AG04449 (cell line): ENCODE measurements at regions not wholly inside any gene's neighbourhood (a gene's known extent, or its start where the extent isn't known, plus 50 kb on each side); places are given as distances from the start of the nearest gene placed in this dataset.

Experiments
- CTCF ChIA-PET: fragments of 350-600 bp; formaldehyde crosslinking; extraction: SDS; loops from one replicate; lab custom pipeline; 2021; ENCODE audit warnings: antibody characterized with exemption; lab: Yijun Ruan, JAX
- POLR2A ChIA-PET: fragments of 400-600, 350-600 bp; formaldehyde crosslinking; extraction: SDS; loops from one replicate; lab custom pipeline; 2020; ENCODE audit warnings: antibody characterized with exemption, inconsistent platforms; lab: Yijun Ruan, JAX
- DNase-seq: peaks from one replicate; pipeline ENCODE4 v3.0.0-alpha.2; 2010; ENCODE audit warnings: low read depth, low spot score
- H3K4me3 ChIP-seq: 2 replicates; pipeline ENCODE4 v1.5.1; 2011; ENCODE audit warnings: low read depth, mild to moderate bottlenecking, control low read depth, low read length
- TF ChIP-seq, protein P1 (sequence below): IDR thresholded peaks from one replicate; pipeline ENCODE4 v1.5.1; 2011; ENCODE audit warnings: mild to moderate bottlenecking, moderate library complexity, low read length, control low read depth, inconsistent platforms; ENCODE audit not compliant: insufficient read depth; ENCODE audit errors: missing control alignments

DNA sequence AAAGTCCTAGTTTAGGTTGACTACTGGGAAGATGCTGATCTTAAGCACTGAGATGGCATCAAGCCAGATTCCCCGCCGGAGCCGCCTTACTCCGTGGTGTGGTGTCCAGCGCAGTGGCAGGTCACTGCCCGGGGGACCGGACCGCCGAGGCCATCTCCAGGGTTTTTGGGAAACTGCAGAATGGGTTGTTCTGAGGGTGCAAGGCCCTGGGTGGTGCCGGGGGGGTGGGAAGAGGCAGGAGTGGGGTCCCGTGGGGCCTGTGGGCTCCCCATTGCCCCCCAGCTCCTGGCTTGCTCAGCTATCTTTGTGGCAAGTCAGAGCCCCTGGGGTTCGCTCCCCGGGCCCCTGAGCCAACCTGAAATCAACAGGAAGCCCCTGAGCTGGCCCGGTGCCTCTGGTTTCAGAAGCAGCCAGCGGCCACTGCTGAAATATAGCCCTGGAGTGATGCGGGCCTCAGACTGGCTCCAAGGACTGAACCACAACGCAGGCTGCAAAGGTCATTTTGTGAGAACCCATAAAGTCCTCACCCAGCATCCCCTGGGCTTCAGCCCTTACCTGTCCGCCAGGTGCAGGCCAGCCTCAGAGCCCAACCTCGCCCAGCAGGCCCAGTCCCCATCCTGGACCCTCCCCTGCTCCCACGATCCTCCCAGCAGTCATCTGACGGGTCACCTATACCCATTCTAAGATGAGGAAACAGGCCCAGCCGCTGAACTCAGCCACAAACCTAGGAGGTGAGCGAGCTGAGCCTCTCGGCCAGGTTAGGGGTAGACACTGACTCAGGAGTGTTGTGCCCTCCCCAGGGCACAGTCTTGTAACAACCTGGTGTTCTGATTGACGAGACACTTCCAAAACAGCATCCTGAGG lies 102.7 kb downstream of the PDGFA start:
- ChIA-PET POLR2A (no interaction called here), CTCF (interaction anchor here (0.9 kb wide), 1 partner anchor 18 kb away, joined by 3 read pairs; no protein-coding TSS in a partner anchor)
- no peak overlapping the region for H3K4me3 ChIP-seq
- TF ChIP-seq, protein P1, sequence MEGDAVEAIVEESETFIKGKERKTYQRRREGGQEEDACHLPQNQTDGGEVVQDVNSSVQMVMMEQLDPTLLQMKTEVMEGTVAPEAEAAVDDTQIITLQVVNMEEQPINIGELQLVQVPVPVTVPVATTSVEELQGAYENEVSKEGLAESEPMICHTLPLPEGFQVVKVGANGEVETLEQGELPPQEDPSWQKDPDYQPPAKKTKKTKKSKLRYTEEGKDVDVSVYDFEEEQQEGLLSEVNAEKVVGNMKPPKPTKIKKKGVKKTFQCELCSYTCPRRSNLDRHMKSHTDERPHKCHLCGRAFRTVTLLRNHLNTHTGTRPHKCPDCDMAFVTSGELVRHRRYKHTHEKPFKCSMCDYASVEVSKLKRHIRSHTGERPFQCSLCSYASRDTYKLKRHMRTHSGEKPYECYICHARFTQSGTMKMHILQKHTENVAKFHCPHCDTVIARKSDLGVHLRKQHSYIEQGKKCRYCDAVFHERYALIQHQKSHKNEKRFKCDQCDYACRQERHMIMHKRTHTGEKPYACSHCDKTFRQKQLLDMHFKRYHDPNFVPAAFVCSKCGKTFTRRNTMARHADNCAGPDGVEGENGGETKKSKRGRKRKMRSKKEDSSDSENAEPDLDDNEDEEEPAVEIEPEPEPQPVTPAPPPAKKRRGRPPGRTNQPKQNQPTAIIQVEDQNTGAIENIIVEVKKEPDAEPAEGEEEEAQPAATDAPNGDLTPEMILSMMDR: no peak
- DNase-seq: no peak

DNA sequence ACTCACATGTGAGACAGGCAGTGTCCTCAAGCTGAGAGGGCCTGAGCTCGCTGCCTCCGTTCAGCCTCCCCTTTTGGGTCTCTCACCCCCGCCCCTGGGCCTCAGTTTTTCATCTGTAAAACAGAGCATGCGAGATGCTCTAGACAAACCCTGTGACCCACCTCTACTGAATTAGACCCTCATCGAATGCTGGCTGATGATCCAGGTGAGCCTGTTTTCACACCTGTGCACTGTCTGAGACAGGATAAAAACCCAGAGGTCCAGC lies 102.1 kb downstream of the PDGFA start:
- ChIA-PET CTCF (interaction anchor here (0.9 kb wide), 1 partner anchor 18 kb away, joined by 3 read pairs; no protein-coding TSS in a partner anchor), POLR2A (no interaction called here)
- no peak for DNase-seq
- TF ChIP-seq, protein P1: no peak
- no peak overlapping the region for H3K4me3 ChIP-seq

DNA sequence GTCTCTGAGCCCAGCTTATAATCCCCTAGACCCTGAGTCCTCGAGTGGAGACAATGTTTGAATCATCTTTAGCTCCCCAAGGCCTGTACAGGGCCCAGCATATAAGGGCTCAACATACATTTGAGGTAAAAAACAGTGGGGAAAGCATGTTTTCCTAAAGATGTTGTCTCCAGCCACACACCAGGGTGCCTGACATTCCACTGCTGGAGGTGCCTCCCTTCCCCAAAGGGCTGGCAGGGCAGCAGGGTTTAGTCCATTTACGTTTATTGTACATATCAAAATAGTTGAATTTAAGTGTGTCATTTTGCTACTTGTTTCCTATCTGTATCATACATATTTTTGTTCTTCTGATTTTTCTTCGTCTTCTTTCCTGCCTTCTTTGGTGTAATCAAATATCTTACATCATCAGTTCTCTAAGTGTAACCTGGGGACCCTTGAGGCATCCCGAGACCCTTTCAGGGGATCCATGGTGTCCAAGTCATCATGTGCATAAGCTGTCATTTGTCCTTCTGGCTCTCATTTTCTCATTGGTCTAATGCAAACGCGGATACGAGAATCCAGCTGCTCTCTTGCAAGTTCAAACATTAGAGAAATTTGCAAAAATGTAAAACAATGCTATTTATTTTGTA lies 101.6 kb downstream of the PDGFA start:
- TF ChIP-seq, protein P1: no peak
- ChIA-PET POLR2A (no interaction called here), CTCF (interaction anchor here (0.9 kb wide), 1 partner anchor 17 kb away, joined by 3 read pairs; no protein-coding TSS in a partner anchor)
- no peak overlapping the region for H3K4me3 ChIP-seq
- no peak for DNase-seq

DNA sequence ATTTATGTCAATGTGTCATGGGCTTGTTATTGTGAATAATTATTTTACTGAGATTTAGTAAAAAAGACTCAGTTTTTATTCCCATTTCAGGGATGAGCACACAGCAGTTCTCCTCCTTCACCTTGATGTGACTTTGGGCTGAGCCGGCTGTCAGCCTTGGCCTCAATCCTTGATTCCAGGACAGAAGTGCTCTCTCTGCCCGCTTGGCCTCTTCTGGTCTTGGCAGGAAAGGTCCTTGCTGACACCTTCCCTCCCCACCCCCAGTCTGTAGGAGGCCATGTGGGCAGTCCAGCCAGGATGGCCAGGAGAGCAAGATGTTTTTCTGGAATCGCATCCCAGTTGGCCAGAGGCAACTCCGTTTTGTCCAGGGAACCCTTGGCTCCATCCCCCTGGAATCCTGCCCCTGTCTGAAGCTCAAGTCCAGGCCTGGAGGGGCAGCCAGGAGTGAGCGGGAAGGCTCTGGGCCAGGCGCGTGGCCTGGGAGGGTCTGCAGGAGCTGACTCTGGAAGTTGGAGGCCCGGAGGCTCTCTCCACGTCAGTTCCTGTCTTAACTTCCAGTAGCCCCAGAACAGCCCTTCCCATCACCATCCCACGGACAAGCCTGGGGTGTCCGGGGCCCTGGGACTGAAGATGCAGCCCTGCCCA lies 100.9 kb downstream of the PDGFA start:
- POLR2A ChIA-PET: no interaction called here
- CTCF ChIA-PET: no interaction called here
- TF ChIP-seq, protein P1: no peak
- H3K4me3 ChIP-seq: no peak overlapping the region
- no peak for DNase-seq

DNA sequence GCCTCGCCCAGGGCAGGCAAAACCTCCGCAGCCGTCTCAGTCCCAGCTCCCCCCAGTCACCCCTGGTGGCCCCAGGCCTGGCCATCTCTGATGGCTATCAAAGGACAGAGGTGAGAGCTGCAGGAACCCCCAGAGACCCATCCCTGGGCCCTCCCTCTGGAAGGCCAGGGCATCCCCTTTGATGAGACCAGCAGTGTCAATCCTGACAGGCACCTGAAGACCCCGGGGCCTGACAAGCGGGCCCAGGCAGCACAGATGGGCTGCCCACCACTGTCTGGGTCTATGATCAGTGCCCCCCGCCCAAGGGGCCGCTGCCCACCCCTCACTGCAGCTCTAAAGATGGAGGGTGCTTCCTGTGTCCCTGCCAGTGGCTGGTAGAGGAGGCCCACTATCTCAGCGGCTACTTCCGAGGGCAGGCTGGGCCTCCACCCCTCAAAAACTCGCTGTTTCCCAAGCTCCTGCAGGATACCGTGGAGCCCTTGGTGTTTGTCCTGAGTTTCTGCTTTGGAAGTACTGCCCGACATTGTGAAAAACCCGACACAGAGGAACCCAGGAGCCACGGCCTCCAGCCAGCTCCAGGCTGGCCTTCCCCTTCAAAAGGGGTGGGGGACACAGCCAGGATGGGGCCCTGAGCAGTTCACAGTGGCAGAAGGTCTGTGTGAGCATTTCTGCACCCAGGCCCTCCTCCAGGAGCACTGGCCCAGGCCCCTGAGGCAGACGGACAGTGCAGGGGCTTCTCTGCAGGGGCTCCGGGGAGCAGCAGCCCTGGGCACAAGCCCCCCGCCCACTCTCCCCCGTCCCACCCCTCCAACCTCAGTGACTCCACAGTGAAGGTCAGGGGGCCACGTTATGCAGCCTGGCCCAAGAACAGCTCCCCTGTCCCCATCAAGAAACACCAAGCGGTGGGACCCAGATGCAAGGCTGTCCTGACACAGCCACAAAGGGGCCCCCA lies 99.2 kb downstream of the PDGFA start:
- H3K4me3 ChIP-seq: no peak overlapping the region
- TF ChIP-seq, protein P1: no peak
- ChIA-PET CTCF (no interaction called here), POLR2A (no interaction called here)
- DNase-seq: no peak
